H1 (cell line): ENCODE measurements at regions not wholly inside any gene's neighbourhood (a gene's known extent, or its start where the extent isn't known, plus 50 kb on each side); places are given as distances from the start of the nearest gene placed in this dataset.
"Not testable (repeated sequence)": the region's sequence is repeated elsewhere in the genome, so short reads cannot be mapped to it uniquely, and the experiment has no call there.

ENCODE experiments used
- CTCF ChIA-PET: fragments of 300-600 bp; sonication (Branson Sonifier 250); formaldehyde crosslinking; loops from one replicate; lab custom pipeline; 2021; ENCODE audit not compliant: partially characterized antibody; lab: Charles Lee
- POLR2A ChIA-PET: fragments of 300-600 bp; sonication (Branson Sonifier 250); formaldehyde crosslinking; loops from one replicate; lab custom pipeline; 2021; ENCODE audit warnings: inconsistent platforms; ENCODE audit not compliant: partially characterized antibody; lab: Charles Lee
- DNase-seq, 2 experiments: peaks; one replicate each; pipeline versions ENCODE4 v3.0.0 to v3.0.0-alpha.2; 2010 to 2022; ENCODE audit warnings: low spot score in 2 of 2, low read depth in 1 of 2, mixed read lengths in 1 of 2
- FAIRE-seq: peaks from 2 replicates; lab custom pipeline; 2011; peaks lifted over from hg19 to GRCh38; lab: Jason Lieb, UNC
- H2AFZ ChIP-seq: 2 replicates; pipeline ENCODE4 v1.8.1; 2012; ENCODE audit warnings: low read length, inconsistent platforms
- H2AK5ac ChIP-seq: 2 replicates; pipeline ENCODE4 v1.6.1; 2013; ENCODE audit warnings: low read depth, low read length
- H2BK120ac ChIP-seq: replicated peaks from 2 replicates; pipeline ENCODE3; 2013; ENCODE audit warnings: low read depth, low read length, inconsistent platforms
- H2BK12ac ChIP-seq: 2 replicates; pipeline ENCODE4 v1.6.1; 2013; ENCODE audit warnings: low read depth, low read length
- H2BK15ac ChIP-seq: 2 replicates; pipeline ENCODE4 v1.6.1; 2013; ENCODE audit warnings: low read length
- H2BK20ac ChIP-seq: 2 replicates; pipeline ENCODE4 v1.6.1; 2013; ENCODE audit warnings: low read length
- H2BK5ac ChIP-seq: 2 replicates; pipeline ENCODE4 v1.6.1; 2013; ENCODE audit warnings: low read depth, low read length
- H3K14ac ChIP-seq: 2 replicates; pipeline ENCODE4 v1.6.1; 2013; ENCODE audit warnings: inconsistent platforms; ENCODE audit not compliant: insufficient read length
- H3K18ac ChIP-seq: 2 replicates; pipeline ENCODE4 v1.6.1; 2013; ENCODE audit warnings: low read length; ENCODE audit errors: extremely low read depth
- H3K23ac ChIP-seq: 2 replicates; pipeline ENCODE4 v1.6.1; 2013; ENCODE audit warnings: inconsistent platforms; ENCODE audit not compliant: insufficient read length
- H3K23me2 ChIP-seq: 2 replicates; pipeline ENCODE4 v1.6.1; 2013; ENCODE audit warnings: low read depth, low read length
- H3K27ac ChIP-seq: 2 replicates; pipeline ENCODE4 v1.6.1; 2011; ENCODE audit warnings: low read depth, low read length, inconsistent platforms
- H3K27me3 ChIP-seq, 4 experiments: replicated peaks in 1 of 4; 1 replicate in 1 of 4; 2 replicates in 3 of 4; pipeline versions ENCODE4 v1.6.1 to v1.8.1; 2011 to 2013; ENCODE audit warnings: low read length in 3 of 4, mild to moderate bottlenecking in 3 of 4, inconsistent platforms in 2 of 4, mixed read lengths in 2 of 4, moderate library complexity in 1 of 4; ENCODE audit not compliant: control insufficient read depth in 3 of 4, insufficient read depth in 3 of 4; ENCODE audit errors: extremely low read depth in 1 of 4
- H3K36me3 ChIP-seq, 4 experiments: 2 replicates each; pipeline versions ENCODE4 v1.6.1 to v1.8.1; 2011 to 2013; ENCODE audit warnings: mild to moderate bottlenecking in 4 of 4, low read length in 3 of 4, moderate library complexity in 2 of 4, control low read depth in 1 of 4, inconsistent platforms in 1 of 4; ENCODE audit not compliant: insufficient read depth in 4 of 4, control insufficient read depth in 2 of 4
- H3K4ac ChIP-seq: replicated peaks from 2 replicates; pipeline ENCODE3; 2013; ENCODE audit warnings: low read length, low read depth, mixed read lengths, inconsistent platforms; ENCODE audit not compliant: insufficient read length
- H3K4me1 ChIP-seq, 4 experiments: replicated peaks in 1 of 4; 1 replicate in 1 of 4; 2 replicates in 3 of 4; pipeline versions ENCODE4 v1.6.1 to v1.8.1; 2011 to 2013; ENCODE audit warnings: low read length in 3 of 4, inconsistent platforms in 2 of 4, mixed read lengths in 1 of 4; ENCODE audit not compliant: insufficient read depth in 4 of 4, control insufficient read depth in 3 of 4
- H3K4me2 ChIP-seq, 2 experiments: 2 replicates each; pipeline versions ENCODE4 v1.6.1 to v1.8.1; 2011 to 2013; ENCODE audit warnings: low read depth in 2 of 2, low read length in 2 of 2, control low read depth in 1 of 2, inconsistent platforms in 1 of 2, mild to moderate bottlenecking in 1 of 2; ENCODE audit not compliant: insufficient read depth in 1 of 2
- H3K4me3 ChIP-seq, 4 experiments: fragments of 200-600, 300-600 bp in 1 of 4; sonication (generic), shearing (Covaris generic), sonication (Bioruptor Twin) in 1 of 4; 2 replicates each; pipeline versions ENCODE4 v1.5.1 to v1.8.1; 2011 to 2016; ENCODE audit warnings: low read length in 4 of 4, low read depth in 3 of 4, control low read depth in 2 of 4, inconsistent platforms in 2 of 4, mild to moderate bottlenecking in 2 of 4, mixed read lengths in 1 of 4, moderate library complexity in 1 of 4; ENCODE audit not compliant: insufficient read depth in 2 of 4; ENCODE audit errors: extremely low read depth in 1 of 4
- H3K56ac ChIP-seq: replicated peaks from 2 replicates; pipeline ENCODE3; 2013; ENCODE audit warnings: low read depth, mild to moderate bottlenecking, mixed read lengths, low read length, inconsistent platforms; ENCODE audit not compliant: insufficient read length
- H3K79me1 ChIP-seq: 2 replicates; pipeline ENCODE4 v1.6.1; 2013; ENCODE audit warnings: low read depth, low read length, control low read depth
- H3K79me2 ChIP-seq, 2 experiments: 2 replicates each; pipeline versions ENCODE4 v1.6.1 to v1.8.1; 2012 to 2013; ENCODE audit warnings: low read length in 2 of 2, mild to moderate bottlenecking in 2 of 2, inconsistent platforms in 1 of 2; ENCODE audit not compliant: insufficient read depth in 2 of 2, control insufficient read depth in 1 of 2
- H3K9ac ChIP-seq, 4 experiments: replicated peaks in 1 of 4; 1 replicate in 1 of 4; 2 replicates in 3 of 4; pipeline versions ENCODE4 v1.6.1 to v1.8.1; 2011 to 2013; ENCODE audit warnings: low read depth in 3 of 4, low read length in 3 of 4, control low read depth in 2 of 4, mild to moderate bottlenecking in 2 of 4, moderate library complexity in 2 of 4, inconsistent platforms in 1 of 4; ENCODE audit errors: extremely low read depth in 1 of 4
- H3K9me3 ChIP-seq, 2 experiments: 2 replicates each; pipeline versions ENCODE4 v1.6.1 to v1.8.1; 2012 to 2013; ENCODE audit warnings: mild to moderate bottlenecking in 2 of 2, moderate library complexity in 2 of 2, control low read depth in 1 of 2, inconsistent platforms in 1 of 2, low read depth in 1 of 2, low read length in 1 of 2, mixed read lengths in 1 of 2; ENCODE audit not compliant: insufficient read depth in 2 of 2
- H4K20me1 ChIP-seq, 2 experiments: replicated peaks in 1 of 2; 2 replicates each; pipeline versions ENCODE3 to v1.8.1; 2011 to 2013; ENCODE audit warnings: inconsistent platforms in 2 of 2, low read length in 2 of 2, mild to moderate bottlenecking in 1 of 2; ENCODE audit not compliant: insufficient read depth in 2 of 2, control insufficient read depth in 1 of 2
- H4K5ac ChIP-seq: 2 replicates; pipeline ENCODE4 v1.6.1; 2013; ENCODE audit warnings: low read length, low read depth, mixed read lengths, inconsistent platforms; ENCODE audit not compliant: insufficient read length
- H4K8ac ChIP-seq: 2 replicates; pipeline ENCODE4 v1.8.0; 2013; ENCODE audit warnings: mild to moderate bottlenecking, moderate library complexity, low read length, inconsistent platforms; ENCODE audit not compliant: insufficient read depth; ENCODE audit errors: extremely low read depth
- H4K91ac ChIP-seq: replicated peaks from 2 replicates; pipeline ENCODE3; 2013; ENCODE audit warnings: low read length, mixed read lengths, inconsistent platforms; ENCODE audit not compliant: insufficient read length
- WGBS, 2 experiments: shearing (Covaris generic) in 1 of 2; methylation state at CpG; one replicate each; pipeline versions ENCODE4 v1.1.6 to v1.1.7; 2013 to 2015; ENCODE audit warnings: low lambda C conversion rate in 2 of 2, mixed read lengths in 2 of 2, inconsistent platforms in 1 of 2, low coverage in 1 of 2, missing lambda C conversion rate in 1 of 2; ENCODE audit not compliant: insufficient replicate concordance in 2 of 2, insufficient coverage in 1 of 2, insufficient read length in 1 of 2; ENCODE audit errors: extremely low coverage in 1 of 2, missing lambda C conversion rate in 1 of 2; 5-methylcytosine and 5-hydroxymethylcytosine counted together

- H3K14ac ChIP-seq, H2BK120ac ChIP-seq, H3K4me3 ChIP-seq, H3K4me1 ChIP-seq, H2AFZ ChIP-seq, H3K9me3 ChIP-seq, H2BK15ac ChIP-seq, H3K27ac ChIP-seq, DNase-seq, H4K5ac ChIP-seq, H3K4ac ChIP-seq, H3K79me1 ChIP-seq, FAIRE-seq, H2BK5ac ChIP-seq, H2BK20ac ChIP-seq, H3K27me3 ChIP-seq, H3K4me2 ChIP-seq, CTCF ChIA-PET, H3K79me2 ChIP-seq, H4K8ac ChIP-seq, H3K36me3 ChIP-seq, H3K23me2 ChIP-seq, H3K9ac ChIP-seq, H4K20me1 ChIP-seq, H3K23ac ChIP-seq, POLR2A ChIA-PET, H4K91ac ChIP-seq, H3K56ac ChIP-seq, H3K18ac ChIP-seq, H2AK5ac ChIP-seq, H2BK12ac ChIP-seq: not testable (repeated sequence)
- WGBS, 2 experiments: 82 to 100% methylated on average over 2 to 4 of the region's 5 CpGs
Observed at GRCh38 chr21:5051303-5052018, 5469.9 kb upstream of the TPTE start.
